ENCODE measurements at regions not wholly inside any gene's neighbourhood (a gene's known extent, or its start where the extent isn't known, plus 50 kb on each side); places are given as distances from the start of the nearest gene placed in this dataset.

- H3K4me3 ChIP-seq (ENCODE audit: low read length), result no peak overlapping the region
- no peaks in the 10 kb centered on the region for H3K27me3 ChIP-seq (ENCODE audit: insufficient read depth, low read length)
- H3K9me3 ChIP-seq (ENCODE audit: low read depth, low read length), result no peaks in the 10 kb centered on the region
- peaks cover 7% of the 10 kb centered on the region for H3K4me1 ChIP-seq (ENCODE audit: insufficient read depth, low read length)
Measured at GRCh38 chr9:91037511-91038482, 236.2 kb downstream of the SYK start.

GRCh38 chr9:91038483-91039124 is 237.0 kb downstream of the SYK start:
- no peak overlapping the region for H3K4me3 ChIP-seq (ENCODE audit: low read length)
- no peaks in the 10 kb centered on the region for H3K9me3 ChIP-seq (ENCODE audit: low read depth, low read length)
- peaks cover 7% of the 10 kb centered on the region for H3K4me1 ChIP-seq (ENCODE audit: insufficient read depth, low read length)
- no peaks in the 10 kb centered on the region for H3K27me3 ChIP-seq (ENCODE audit: insufficient read depth, low read length)

GRCh38 chr9:91039125-91039834 is 237.7 kb downstream of the SYK start:
- H3K9me3 ChIP-seq (ENCODE audit: low read depth, low read length), result no peaks in the 10 kb centered on the region
- no peak overlapping the region for H3K4me3 ChIP-seq (ENCODE audit: low read length)
- no peaks in the 10 kb centered on the region for H3K27me3 ChIP-seq (ENCODE audit: insufficient read depth, low read length)
- H3K4me1 ChIP-seq (ENCODE audit: insufficient read depth, low read length), result peaks cover 7% of the 10 kb centered on the region

GRCh38 chr9:91039835-91040140 is 238.2 kb downstream of the SYK start:
- no peaks in the 10 kb centered on the region for H3K9me3 ChIP-seq (ENCODE audit: low read depth, low read length)
- peaks cover 7% of the 10 kb centered on the region for H3K4me1 ChIP-seq (ENCODE audit: insufficient read depth, low read length)
- H3K27me3 ChIP-seq (ENCODE audit: insufficient read depth, low read length), result no peaks in the 10 kb centered on the region
- H3K4me3 ChIP-seq (ENCODE audit: low read length), result no peak overlapping the region

GRCh38 chr9:91040371-91041215 is 239.0 kb downstream of the SYK start:
- Histone ChIP-seq H3K4me3 (ENCODE audit: low read length) (no peak overlapping the region), H3K27me3 (ENCODE audit: insufficient read depth, low read length) (no peaks in the 10 kb centered on the region), H3K9me3 (ENCODE audit: low read depth, low read length) (no peaks in the 10 kb centered on the region), H3K4me1 (ENCODE audit: insufficient read depth, low read length) (peaks cover 7% of the 10 kb centered on the region)

GRCh38 chr9:91042024-91042423 is 240.4 kb downstream of the SYK start:
- Histone ChIP-seq H3K9me3 (ENCODE audit: low read depth, low read length) (no peaks in the 10 kb centered on the region), H3K27me3 (ENCODE audit: insufficient read depth, low read length) (no peaks in the 10 kb centered on the region), H3K4me1 (ENCODE audit: insufficient read depth, low read length) (peaks cover 4% of the 10 kb centered on the region), H3K4me3 (ENCODE audit: low read length) (no peak overlapping the region)

GRCh38 chr9:91042541-91042940 is 240.9 kb downstream of the SYK start:
- Histone ChIP-seq H3K9me3 (ENCODE audit: low read depth, low read length) (no peaks in the 10 kb centered on the region), H3K4me3 (ENCODE audit: low read length) (no peak overlapping the region), H3K27me3 (ENCODE audit: insufficient read depth, low read length) (no peaks in the 10 kb centered on the region), H3K4me1 (ENCODE audit: insufficient read depth, low read length) (no peaks in the 10 kb centered on the region)

GRCh38 chr9:91043056-91043810 is 241.6 kb downstream of the SYK start:
- no peaks in the 10 kb centered on the region for H3K9me3 ChIP-seq (ENCODE audit: low read depth, low read length)
- no peaks in the 10 kb centered on the region for H3K27me3 ChIP-seq (ENCODE audit: insufficient read depth, low read length)
- H3K4me1 ChIP-seq (ENCODE audit: insufficient read depth, low read length), result no peaks in the 10 kb centered on the region
- no peak overlapping the region for H3K4me3 ChIP-seq (ENCODE audit: low read length)

GRCh38 chr9:91043811-91044175 is 242.2 kb downstream of the SYK start:
- peaks cover 3% of the 10 kb centered on the region for H3K27me3 ChIP-seq (ENCODE audit: insufficient read depth, low read length)
- no peak overlapping the region for H3K4me3 ChIP-seq (ENCODE audit: low read length)
- H3K4me1 ChIP-seq (ENCODE audit: insufficient read depth, low read length), result no peaks in the 10 kb centered on the region
- no peaks in the 10 kb centered on the region for H3K9me3 ChIP-seq (ENCODE audit: low read depth, low read length)

- Histone ChIP-seq H3K27me3 (ENCODE audit: insufficient read depth, low read length) (peaks cover 4% of the 10 kb centered on the region), H3K4me1 (ENCODE audit: insufficient read depth, low read length) (no peaks in the 10 kb centered on the region), H3K4me3 (ENCODE audit: low read length) (no peak overlapping the region), H3K9me3 (ENCODE audit: low read depth, low read length) (no peaks in the 10 kb centered on the region)
Measured at GRCh38 chr9:91044354-91044753, 242.7 kb downstream of the SYK start.

- Histone ChIP-seq H3K4me3 (ENCODE audit: low read length) (no peak overlapping the region), H3K4me1 (ENCODE audit: insufficient read depth, low read length) (no peaks in the 10 kb centered on the region), H3K9me3 (ENCODE audit: low read depth, low read length) (no peaks in the 10 kb centered on the region), H3K27me3 (ENCODE audit: insufficient read depth, low read length) (peaks cover 4% of the 10 kb centered on the region)
Measured at GRCh38 chr9:91045041-91045440, 243.4 kb downstream of the SYK start.

- Histone ChIP-seq H3K9me3 (ENCODE audit: low read depth, low read length) (no peaks in the 10 kb centered on the region), H3K4me1 (ENCODE audit: insufficient read depth, low read length) (no peaks in the 10 kb centered on the region), H3K27me3 (ENCODE audit: insufficient read depth, low read length) (peaks cover 8% of the 10 kb centered on the region), H3K4me3 (ENCODE audit: low read length) (no peak overlapping the region)
Measured at GRCh38 chr9:91047529-91047928, 245.9 kb downstream of the SYK start.

- Histone ChIP-seq H3K4me3 (ENCODE audit: low read length) (no peak overlapping the region), H3K9me3 (ENCODE audit: low read depth, low read length) (no peaks in the 10 kb centered on the region), H3K27me3 (ENCODE audit: insufficient read depth, low read length) (peaks cover 8% of the 10 kb centered on the region), H3K4me1 (ENCODE audit: insufficient read depth, low read length) (no peaks in the 10 kb centered on the region)
Measured at GRCh38 chr9:91047993-91048607, 246.5 kb downstream of the SYK start.

- Histone ChIP-seq H3K27me3 (ENCODE audit: insufficient read depth, low read length) (peaks cover 8% of the 10 kb centered on the region), H3K9me3 (ENCODE audit: low read depth, low read length) (no peaks in the 10 kb centered on the region), H3K4me3 (ENCODE audit: low read length) (no peak overlapping the region), H3K4me1 (ENCODE audit: insufficient read depth, low read length) (no peaks in the 10 kb centered on the region)
Measured at GRCh38 chr9:91048749-91049148, 247.1 kb downstream of the SYK start.

Measured in mononuclear cell (primary cell).